IPS DF 4.7 (cell line): ENCODE measurements at regions not wholly inside any gene's neighbourhood (a gene's known extent, or its start where the extent isn't known, plus 50 kb on each side); places are given as distances from the start of the nearest gene placed in this dataset.

ENCODE experiments used
- DNase-seq: peaks from one replicate; pipeline ENCODE4 v3.0.0-alpha.2; 2013; ENCODE audit warnings: low spot score; ENCODE audit errors: extremely low read depth

DNA sequence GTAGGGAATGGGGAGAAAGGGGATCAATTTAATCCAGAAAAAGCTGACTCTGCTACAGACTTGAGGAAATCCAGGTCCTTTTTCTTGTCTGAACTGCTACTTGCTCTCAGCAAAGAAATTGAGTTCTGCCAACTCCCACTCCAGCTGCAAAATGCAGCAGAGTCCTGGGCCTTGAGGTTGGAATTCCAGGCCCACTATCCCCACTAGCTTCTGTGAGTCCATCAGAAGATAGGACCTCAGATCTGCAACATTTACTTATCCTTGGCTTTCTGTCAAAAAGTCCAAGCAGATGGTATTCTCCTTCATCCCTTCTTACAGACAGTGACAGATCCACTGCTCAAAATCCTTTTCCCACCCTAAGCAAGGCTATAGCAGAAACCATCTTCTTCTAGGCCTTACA, 219.2 kb downstream of the ARHGAP12 start:
- DNase-seq: no peak

DNA sequence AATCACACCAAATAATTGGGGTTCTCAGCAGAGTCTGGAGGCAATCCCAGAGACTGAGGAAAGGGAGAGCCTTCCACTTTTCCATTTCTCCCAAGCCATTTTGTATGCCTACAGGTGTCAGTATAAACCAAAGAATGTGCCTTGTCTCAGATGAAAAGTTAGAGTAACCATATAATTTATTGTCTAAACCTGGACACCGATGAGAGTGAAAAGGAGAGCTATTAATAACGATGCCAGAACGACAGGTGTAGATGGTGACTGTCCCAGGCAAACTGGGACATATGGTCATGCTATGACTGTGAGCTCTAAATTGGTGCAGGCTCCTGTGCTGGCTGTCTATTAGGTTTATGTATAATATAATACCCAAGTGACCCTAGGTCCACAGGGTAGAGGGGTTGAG, 219.6 kb downstream of the ARHGAP12 start:
- no peak for DNase-seq

DNA sequence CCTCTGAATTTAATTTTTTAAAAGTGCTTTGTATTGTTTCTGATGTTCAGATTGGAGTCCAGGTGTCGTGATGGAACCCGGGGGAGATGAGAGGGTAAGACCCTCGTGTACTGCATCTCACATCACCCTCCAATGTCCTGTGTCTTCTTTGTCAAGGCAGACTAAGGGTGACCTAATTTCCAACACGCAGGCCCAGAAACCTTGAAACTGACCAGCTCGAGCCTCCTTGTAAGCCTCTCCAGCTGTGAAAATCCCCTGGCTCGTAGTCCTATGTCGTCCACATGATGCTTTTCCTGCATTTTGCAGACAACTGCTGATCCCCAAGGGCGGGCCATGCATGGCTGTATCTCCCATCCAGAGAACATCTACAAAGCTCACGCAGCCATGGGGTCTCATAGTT, 220.2 kb downstream of the ARHGAP12 start:
- DNase-seq: no peak

DNA sequence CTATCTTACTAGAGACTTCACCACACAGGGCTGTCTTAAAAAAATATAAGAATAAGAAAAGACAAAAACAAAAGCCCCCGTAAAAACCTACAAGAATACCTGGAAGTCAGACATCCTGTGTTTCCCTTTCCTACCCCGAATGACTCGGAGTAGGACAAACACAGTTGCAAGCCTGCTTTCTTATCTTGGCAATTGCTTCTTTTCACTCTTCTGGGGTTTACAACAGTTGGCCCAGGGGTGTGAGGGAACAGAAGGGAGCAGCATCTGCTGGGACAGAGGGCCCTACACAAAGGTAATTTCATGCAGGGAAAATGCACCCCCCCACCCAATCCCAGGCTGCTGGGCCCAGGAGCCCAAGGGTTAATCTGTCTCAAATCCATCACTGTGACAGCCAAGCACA, 220.6 kb downstream of the ARHGAP12 start:
- DNase-seq: no peak

DNA sequence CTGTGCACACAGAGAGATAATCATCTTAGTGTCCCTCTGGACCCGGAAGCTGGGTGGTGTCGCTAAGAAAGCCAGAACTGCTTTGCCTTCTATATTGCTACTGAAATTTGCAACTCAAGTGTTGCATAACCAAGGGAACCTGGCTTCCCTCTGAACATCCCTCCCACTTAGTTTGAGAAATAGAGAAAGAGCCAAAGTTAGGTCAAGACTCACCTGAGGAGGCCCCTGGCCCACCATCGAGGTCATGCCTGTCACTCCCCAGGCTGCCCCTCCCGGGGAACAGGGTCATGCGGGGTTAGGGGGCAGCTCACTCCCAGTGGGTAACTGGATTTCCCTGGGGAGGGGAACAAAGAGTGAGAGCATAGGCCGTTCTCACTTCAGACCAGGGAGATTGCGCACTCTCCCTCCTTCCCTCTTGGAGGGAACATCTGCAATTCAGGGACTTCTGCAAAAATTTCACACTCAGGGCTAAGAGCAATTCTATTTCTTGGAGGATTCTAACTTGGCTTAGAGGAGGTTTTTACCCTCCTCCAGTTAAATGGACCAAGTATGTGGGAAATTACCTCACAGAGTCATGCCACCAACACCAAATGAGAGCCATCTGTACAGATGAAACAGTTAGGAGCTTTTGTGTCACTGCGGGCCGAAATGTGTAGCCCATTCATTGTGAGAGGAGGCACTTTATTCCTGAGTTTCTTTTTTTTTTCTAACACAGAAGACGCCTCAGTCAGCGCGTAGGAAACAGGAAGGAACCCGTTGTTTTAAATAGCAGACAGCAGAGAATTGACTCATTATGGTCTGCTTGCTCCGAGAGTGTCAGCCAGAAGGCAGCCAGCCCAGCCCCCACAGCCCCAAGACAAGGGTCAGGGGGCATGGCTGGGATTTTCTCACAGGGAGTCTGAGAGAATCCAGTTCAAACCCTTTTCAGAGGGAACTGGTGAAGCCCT, 221.3 kb downstream of the ARHGAP12 start:
- no peak for DNase-seq

DNA sequence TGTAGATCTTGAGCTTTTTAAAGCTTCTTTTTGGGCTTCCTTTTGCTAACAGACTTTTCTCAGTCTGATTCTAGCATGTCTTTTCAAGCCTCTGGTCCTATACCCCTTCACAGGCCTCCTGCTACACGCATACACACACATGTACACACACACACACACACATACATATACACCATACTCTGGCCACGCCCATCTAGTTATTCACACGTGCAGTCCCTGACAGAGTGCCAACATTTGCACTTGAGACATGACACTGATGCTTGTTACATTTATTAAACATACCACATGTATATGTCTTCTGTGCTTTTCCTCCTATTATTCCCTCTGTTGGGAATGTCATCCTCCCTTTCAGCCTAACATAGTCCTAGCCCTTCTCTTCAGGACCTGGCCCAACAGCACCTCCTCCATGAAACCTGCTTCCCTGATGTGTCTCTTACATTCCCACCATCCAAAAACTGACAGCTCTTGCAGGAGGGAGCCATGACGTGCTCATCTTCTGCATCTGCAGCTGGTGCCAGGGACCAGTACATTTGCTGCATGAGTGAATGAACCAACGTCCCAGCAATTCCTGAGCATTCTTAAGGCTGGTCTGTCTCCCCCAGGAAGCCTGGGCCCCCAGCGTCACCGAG, 222.1 kb downstream of the ARHGAP12 start:
- no peak for DNase-seq

DNA sequence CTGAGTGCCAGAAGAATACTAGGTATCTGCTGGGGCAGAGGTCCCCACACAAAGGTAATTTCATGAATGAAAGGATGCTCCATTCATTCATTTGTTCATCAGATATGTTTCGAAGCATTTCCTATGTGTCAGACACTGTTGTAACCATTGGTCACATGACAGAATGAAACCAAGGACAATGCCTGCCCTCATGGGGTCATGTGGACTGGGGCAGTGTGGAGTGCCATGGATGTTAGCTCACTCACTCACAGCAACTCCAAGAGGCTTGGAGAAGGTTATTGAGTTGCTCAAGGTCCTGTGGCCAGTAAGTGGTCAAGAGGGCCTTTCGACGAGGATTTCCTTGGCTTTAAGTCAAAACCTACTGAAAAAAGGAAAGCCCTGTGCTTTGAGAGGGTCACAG, 223.5 kb downstream of the ARHGAP12 start:
- DNase-seq: no peak

DNA sequence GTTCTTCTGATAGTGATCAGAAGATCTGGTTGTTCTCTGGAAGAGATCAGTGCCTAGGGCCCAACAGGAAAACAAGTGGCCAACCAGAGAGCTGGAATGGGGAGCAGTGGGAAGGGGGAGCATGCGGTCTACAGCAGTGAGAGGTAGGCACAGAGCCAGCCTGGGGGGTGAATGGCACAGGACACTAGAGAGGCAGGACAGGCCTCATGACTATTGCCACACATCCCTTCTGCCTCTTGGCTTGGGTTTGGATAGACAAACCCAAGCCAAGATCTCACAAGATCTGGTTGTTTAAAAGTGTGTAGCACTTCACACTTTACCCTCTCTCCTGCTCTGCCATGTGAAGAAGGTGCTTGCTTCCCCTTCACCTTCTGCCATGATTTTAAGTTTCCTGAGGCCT, 224.4 kb downstream of the ARHGAP12 start:
- DNase-seq: no peak

DNA sequence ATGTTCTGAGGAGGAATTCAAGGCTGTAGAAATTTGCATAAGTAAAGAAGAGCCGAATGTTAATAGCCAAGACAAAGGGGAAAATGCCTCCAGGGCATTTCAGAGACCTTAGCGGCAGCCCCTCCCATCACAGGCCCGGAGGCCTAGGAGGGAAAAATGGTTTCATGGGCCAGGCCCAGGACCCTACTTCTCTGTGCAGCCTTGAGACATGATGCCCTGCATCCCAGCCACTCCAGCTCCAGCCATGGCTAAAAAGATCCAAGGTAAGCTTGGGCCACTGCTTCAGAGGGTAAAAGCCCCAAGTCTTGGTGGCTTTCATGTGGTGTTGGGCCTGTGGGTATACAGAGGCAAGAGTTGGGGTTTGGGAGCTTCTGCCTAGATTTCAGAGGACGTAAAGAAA, 225.7 kb downstream of the ARHGAP12 start:
- DNase-seq: no peak

DNA sequence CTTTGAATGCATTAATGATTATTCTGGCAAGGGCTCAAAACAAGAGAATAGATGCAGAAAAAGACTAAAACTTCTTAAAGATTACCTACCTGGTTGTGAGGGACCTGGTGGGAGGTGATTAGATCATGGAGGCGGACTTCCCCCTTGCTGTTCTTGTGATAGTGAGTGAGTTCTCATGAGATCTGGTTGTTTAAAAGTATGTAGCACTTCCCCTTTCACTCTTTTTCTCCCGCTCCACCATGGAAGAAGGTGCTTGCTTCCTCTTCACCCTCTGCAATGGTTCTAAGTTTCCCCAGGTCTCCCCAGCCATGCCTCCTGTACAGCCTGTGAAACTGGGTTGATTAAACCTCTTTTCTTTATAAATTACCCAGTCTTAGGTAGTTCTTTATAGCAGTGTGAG, 226.6 kb downstream of the ARHGAP12 start:
- no peak for DNase-seq

DNA sequence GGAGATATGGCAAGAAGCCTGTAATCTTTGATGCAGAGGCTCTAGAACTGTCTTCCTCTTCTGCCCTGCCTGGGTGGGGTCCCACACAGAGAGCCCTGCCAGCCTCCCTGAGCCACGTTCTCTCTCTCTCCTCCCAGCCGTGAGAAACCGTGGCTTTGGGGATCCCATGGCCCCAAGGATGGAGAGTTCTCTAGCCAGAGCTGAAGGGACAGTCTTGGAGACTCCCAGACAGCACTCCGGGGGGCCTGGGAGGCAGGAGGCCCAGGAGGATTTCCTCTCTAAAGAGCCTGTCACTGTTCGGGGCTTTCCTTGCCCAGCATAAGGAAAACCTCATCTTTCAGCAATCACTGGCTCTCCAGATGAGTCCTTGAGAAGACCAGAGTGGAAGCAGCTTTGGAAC, 227.1 kb downstream of the ARHGAP12 start:
- DNase-seq: no peak

DNA sequence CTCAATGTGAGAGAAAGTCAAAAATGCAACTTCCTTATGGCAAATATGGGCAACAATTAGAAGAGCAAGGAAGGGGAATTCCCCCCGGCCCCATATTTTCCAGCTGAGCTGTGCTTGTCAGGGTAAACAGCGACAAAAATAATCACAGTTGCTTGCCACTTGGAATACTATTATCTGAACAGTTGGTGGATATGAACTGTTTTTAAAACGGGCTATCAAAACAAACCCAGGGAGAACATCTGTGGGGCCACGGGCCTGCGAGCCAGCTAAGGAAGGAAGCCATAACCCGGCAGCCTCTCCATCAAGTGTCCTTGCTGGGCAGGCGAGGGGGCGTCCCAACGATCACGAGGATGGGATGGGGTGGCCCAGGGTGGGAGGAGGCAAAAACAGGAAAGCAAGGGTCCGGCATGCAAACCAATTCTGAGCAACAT, 228.4 kb downstream of the ARHGAP12 start:
- DNase-seq: no peak

DNA sequence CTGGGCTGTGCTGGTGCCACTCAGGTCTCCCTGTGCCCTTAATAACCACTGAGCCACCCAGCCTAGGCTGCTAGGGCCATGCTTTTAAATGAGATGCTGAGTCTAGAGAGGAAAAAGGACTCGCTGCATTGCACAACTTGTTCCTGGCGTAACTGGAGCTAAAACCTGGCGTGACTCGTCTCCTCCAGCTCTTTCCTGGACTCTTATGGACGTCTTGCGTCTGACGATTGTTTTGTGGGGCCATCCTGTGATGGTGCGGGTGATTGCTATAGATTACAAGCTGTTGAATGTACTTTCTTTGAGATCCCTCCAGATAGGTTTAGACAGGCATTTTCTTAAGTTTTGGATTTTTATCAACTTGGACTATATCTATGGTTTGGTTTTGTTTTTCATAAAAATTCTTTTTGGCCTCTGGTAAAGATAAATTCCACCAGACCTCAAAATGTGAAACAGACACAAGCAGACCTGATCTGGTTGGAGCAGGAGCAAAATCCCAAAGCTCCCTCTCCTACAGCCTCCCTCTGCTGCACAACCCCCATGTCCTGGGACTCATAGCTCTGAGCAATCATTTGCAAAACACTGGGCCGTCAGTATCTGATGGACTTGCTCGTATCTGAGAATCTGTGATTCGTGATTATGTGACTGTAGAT, 230.3 kb downstream of the ARHGAP12 start:
- no peak for DNase-seq

DNA sequence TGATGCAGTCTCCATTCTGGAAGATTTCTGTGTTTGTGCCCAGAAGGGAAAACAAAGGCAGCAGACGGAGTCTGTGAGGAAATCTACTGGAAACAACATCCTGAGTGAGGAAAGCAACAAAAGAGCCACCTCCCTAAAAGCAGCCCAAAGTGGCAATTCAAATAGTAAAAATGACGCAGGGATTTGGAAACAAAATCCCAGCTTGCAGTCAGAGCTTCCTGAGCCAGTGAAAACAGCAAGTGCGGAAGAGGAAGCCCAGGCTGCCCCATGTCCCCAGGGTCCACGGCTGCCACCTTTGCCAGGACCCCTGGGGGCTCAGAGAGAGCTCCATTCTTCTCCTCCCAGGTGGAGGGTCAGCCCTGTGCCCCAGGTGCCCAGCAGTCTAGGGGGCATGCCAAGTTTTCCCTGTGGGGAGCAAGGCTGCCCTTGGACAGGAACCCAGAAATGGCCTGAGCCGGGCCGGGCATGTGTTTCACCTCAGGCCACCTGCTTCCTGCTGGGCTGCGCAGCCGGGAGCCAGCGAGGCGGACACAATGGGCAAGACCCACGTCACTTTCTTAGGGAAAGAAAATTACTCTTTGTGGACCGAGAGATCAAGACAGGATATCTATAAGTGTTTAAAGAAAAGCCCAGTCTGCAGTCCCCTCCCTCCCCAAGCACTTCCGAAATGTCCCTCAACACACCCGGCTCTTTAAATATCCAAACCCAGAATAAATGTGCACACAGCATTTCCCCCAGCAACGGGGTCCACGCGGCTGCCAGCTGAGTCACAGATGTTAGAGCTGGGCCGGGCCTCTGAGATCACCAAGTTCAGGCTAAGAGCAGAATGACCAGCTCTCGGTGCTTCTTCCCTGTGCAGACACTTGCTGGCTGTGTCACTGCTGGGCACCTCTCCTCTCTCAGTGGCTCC, 231.1 kb downstream of the ARHGAP12 start:
- no peak for DNase-seq

DNA sequence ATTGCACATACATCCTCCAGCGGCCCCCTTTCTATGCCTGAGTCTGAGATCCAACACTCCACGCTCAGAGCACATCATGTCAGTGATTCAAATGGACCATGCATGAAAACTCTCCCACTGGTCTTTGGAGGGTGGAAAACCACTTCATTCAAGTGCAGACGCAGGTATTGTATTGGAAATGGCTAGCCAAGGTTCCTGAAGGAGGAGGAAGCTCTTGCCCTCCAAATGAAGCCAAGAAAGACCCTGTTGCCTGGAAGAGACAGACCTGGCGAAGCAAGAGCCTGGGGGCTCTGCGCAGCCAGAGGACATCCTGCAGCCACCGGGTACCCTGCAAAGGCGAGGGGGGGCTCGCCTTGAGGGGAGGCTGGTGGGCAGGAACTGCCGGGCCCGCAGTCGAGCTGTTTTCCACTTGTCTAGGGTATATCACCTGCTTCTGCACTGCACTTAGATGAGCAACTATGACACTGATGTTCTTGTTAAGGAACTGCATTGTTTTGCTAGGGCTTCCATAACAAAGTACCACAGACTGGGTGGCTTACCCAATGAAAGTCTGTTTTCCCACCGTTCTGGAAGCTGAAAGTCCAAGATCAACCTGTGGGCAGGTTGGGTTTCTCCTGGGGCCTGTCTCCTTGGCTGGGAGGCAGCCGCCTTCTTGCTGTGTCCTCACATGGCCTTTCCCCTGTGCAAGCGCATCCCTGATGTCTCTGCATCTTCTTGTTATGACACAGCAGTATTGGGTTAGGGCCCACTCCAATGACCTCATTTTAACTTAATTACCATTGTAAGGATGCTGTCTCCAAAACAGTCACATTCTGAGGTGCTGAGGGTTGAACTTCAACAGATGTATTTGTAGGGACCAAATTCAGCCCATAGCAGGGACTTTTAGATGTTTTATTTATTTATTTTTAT, 233.4 kb downstream of the ARHGAP12 start:
- DNase-seq: no peak

DNA sequence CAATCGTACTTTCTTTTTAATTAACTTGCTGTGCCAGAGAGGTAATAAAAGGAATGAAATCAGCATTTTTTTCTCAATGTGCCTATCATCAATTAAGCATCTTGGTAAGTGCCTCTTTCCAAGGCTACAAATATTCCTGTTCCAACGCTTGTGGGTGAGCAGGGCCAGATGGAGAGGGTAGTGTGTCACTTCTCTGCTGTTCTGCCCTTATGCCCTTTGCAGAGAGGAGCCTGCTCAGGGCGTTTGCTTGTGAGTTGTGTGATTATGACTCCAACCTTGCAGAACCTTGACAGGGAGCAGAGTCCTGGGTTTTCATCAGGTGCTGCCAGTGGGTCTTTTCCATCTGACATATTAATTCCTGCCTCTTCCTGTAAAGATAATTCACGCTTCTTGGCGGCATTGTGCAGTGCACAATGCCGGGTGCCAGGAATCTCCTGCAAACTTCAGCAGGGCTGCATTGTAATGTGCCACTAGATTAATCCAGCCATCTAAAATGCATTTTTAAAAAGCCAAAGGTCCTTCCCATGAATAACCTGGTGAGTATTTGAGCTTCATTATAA, 234.4 kb downstream of the ARHGAP12 start:
- DNase-seq: no peak

DNA sequence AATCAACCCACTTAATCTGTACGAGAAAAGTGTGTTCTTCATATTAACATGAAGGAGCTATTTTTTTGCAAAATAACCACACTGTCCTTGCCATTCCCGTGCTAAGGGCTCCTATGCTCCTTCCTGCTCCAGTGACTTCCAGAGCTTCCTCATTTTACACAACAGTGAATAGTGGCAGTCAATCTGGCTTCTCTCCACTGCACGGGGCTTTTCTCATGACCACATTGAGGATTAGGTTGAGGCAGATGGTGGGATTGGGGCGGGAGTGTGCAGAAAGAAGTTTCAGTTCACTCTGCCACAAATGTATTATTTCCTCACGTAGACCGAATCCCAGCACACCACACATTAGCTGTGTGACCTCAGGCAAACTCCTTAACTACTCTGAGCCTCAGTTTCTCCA, 235.1 kb downstream of the ARHGAP12 start:
- DNase-seq: no peak

DNA sequence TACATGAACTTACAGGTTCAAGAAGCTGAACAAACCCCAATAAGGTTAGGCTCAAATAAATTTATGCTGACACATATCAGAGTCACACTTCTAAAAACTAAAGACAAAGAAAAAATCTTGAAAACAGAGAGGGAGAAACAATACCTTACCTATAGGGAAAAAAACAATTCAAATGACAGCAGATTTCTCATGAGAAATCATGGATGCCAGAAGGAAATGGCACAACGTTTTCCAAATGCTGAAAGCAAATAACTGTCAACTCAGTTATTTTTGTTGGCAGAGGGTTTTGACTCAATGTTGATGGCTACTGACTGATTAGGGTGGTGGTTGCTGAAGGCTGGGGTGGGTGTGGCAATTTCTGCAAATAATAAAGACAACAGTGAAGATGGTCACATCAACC, 239.4 kb downstream of the ARHGAP12 start:
- no peak for DNase-seq

DNA sequence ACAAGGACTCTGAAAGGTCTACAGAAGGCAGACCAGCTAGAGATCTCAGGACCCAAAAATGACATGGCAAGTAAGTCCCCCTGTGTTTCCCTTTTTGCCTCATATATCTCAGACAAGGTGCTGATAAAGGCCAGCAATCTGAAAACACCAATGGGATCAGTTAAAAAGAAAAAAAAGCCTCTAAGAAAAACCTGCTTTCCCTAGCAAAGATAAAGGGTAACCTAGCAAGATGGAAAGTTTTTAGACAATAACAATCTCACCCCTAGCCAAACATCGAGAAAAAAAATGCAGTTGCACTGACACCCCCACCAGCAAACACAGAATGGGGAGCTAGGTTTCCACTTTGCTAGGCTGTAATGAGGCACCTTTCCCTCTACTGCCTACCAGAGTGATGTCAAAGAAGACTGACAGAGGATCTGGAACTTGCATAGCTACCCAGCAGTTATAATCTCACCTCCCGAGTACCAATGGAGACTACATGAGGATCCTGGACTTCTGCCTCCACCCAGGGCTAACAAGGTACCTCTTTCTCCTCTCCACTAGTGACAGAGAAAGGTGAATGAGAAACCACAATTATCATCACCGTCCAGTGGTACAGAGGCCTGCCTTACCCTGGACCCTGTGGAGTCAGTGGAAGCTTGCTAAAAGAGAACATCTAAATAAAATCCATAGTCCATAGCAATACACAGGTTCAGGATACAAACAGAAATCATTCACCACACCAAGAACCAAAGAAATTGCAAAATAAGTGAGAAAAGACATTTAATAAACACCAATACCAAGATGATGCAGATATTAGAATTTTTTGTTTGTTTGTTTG, 240.8 kb downstream of the ARHGAP12 start:
- DNase-seq: no peak
